ENCODE measurements at regions not wholly inside any gene's neighbourhood (a gene's known extent, or its start where the extent isn't known, plus 50 kb on each side); places are given as distances from the start of the nearest gene placed in this dataset.
A peak's percentile ranks its signal among the peaks of the same experiment; 100 is the strongest.

DNA sequence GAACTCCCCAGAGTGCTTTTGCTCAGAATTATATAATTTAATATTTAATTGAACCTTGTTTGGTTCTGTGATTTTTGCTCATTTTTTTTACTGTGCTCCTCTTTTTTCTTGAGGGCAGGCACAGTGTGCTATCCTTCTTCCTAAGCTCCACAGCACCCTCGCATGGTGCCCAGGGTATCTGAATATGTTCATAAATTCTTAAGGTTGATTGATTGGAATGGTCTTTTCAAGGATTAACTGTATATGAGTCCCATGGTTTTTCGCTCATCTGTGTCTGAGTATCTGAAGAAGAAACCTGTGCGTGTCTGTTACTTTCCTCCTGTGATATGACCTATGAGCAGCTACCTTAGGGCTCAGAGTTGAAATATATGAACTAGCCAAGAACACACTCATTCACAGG lies 393.7 kb downstream of the HLX start:
- no peak overlapping the region for H3K27ac ChIP-seq (ENCODE audit: control insufficient read depth, insufficient read depth)
- no peaks in the 10 kb centered on the region for H3K79me2 ChIP-seq (ENCODE audit: control insufficient read depth, insufficient read depth, low read length)
- DNase-seq (ENCODE audit: low read depth, low spot score) (no peak), FAIRE-seq (no peak), ATAC-seq (peak; percentile 51; the same call in 1 of the 3 replicates)
- no peaks in the 10 kb centered on the region for H3K36me3 ChIP-seq (ENCODE audit: control insufficient read depth in 2 of 2, insufficient read depth in 2 of 2, low read length in 1 of 2)
- no peak overlapping the region for H3K4me3 ChIP-seq
- no peak overlapping the region for H2AFZ ChIP-seq (ENCODE audit: control insufficient read depth, low read depth, low read length)
- intact Hi-C loops (cut with micrococcal nuclease; ENCODE audit: unreplicated experiment), result loop anchor here (2.0 kb wide), 1 partner anchor 398 kb away; no protein-coding TSS in a partner anchor
- no peak overlapping the region for H3K4me2 ChIP-seq (ENCODE audit: control insufficient read depth, insufficient read depth)
- in situ Hi-C loops (cut with MboI), result no loop called here
- ChIA-PET POLR2A (no interaction called here), RAD21 (ENCODE audit: unreplicated experiment) (interaction anchor here (1.3 to 2.0 kb wide), 2 partner anchors 69 to 397 kb away, joined by 5 to 6 read pairs; no protein-coding TSS in a partner anchor), SMC1A (ENCODE audit: uncharacterized antibody, unreplicated experiment) (interaction anchor here (1.0 to 2.1 kb wide), 3 partner anchors 9 to 397 kb away, joined by 5 to 10 read pairs (median 5); no protein-coding TSS in a partner anchor), CTCF (interaction anchor here (0.8 to 2.9 kb wide), 7 partner anchors 9 to 398 kb away, joined by 3 to 14 read pairs (median 4); partner anchors contain the start of gene HLX)
- no TSS peak for BruUV-seq (replicated peaks)
- WGBS (ENCODE audit: insufficient coverage, insufficient replicate concordance, low lambda C conversion rate, missing lambda C conversion rate), result 10% methylated on average over 3 of the region's 3 CpGs
- H4K20me1 ChIP-seq (ENCODE audit: control insufficient read depth, insufficient read depth), result no peaks in the 10 kb centered on the region
- no peaks in the 10 kb centered on the region for H3K9me3 ChIP-seq (replicated peaks; ENCODE audit: control insufficient read depth, insufficient read depth, low read length)
- H3K4me1 ChIP-seq (ENCODE audit: control insufficient read depth, insufficient read depth, low read length), result no peaks in the 10 kb centered on the region
- no peak for TF ChIP-seq CREB1 (IDR thresholded peaks at IDR 0.05; ENCODE audit: low read depth)
- peak; percentile 20; the same call in 1 of the 2 replicates for TF ChIP-seq RAD21 (IDR thresholded peaks at IDR 0.05; ENCODE audit: insufficient read depth, low read depth, low read length)
- peak; percentile 15; the same call in 1 of the 2 replicates for TF ChIP-seq SMC3 (IDR thresholded peaks at IDR 0.05; ENCODE audit: borderline replicate concordance, low read length)
- no peak for TF ChIP-seq RFX5 (IDR thresholded peaks at IDR 0.05; ENCODE audit: low read depth, low read length)
- no peak for TF ChIP-seq NR2C1 (IDR thresholded peaks at IDR 0.05)
- TF ChIP-seq TARDBP (IDR thresholded peaks at IDR 0.05; ENCODE audit: borderline replicate concordance), result no peak
- H3K27me3 ChIP-seq (replicated peaks in 1 of 2; ENCODE audit: control insufficient read depth in 2 of 2, insufficient read depth in 2 of 2, low read length in 1 of 2), result no peaks in the 10 kb centered on the region
- no peak overlapping the region for H3K9ac ChIP-seq (ENCODE audit: control insufficient read depth, insufficient read depth, low read length)

DNA sequence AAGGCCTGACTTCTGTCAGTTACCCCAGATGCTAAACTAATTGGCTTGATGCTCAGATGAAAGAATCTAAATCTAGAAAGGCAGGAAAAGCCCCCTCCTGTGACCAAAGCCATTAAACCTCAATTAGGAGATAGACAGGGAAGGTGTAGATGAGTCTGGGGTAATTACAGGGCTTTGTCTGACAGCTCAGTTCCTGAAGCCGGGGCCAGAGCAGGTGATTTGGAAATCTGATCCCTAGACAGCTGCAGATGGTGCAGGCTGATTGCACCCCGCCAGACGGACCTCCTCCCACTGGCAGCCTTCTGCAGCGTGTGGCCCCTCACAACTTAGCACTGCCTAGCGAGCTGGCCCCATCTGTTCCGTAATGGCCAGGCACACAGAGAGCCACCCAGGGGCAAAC lies 395.1 kb downstream of the HLX start:
- no peaks in the 10 kb centered on the region for H4K20me1 ChIP-seq (ENCODE audit: control insufficient read depth, insufficient read depth)
- RAD21 ChIA-PET (ENCODE audit: unreplicated experiment), result interaction anchor here (2.0 kb wide), 1 partner anchor 398 kb away, joined by 6 read pairs; no protein-coding TSS in a partner anchor
- CTCF ChIA-PET, result interaction anchor here (1.4 kb wide), 1 partner anchor 11 kb away, joined by 14 read pairs; no protein-coding TSS in a partner anchor
- H3K79me2 ChIP-seq (ENCODE audit: control insufficient read depth, insufficient read depth, low read length), result no peaks in the 10 kb centered on the region
- H3K9me3 ChIP-seq (replicated peaks; ENCODE audit: control insufficient read depth, insufficient read depth, low read length), result no peaks in the 10 kb centered on the region
- DNase-seq (ENCODE audit: low read depth, low spot score) (no peak), FAIRE-seq (no peak), ATAC-seq (no peak)
- H3K4me1 ChIP-seq (ENCODE audit: control insufficient read depth, insufficient read depth, low read length), result no peaks in the 10 kb centered on the region
- no peak overlapping the region for H2AFZ ChIP-seq (ENCODE audit: control insufficient read depth, low read depth, low read length)
- no TSS peak for BruUV-seq (replicated peaks)
- in situ Hi-C loops (cut with MboI), result no loop called here
- SMC1A ChIA-PET (ENCODE audit: uncharacterized antibody, unreplicated experiment), result no interaction called here
- H3K4me2 ChIP-seq (ENCODE audit: control insufficient read depth, insufficient read depth), result no peak overlapping the region
- WGBS (ENCODE audit: insufficient coverage, insufficient replicate concordance, low lambda C conversion rate, missing lambda C conversion rate), result 13% methylated on average over 6 of the region's 6 CpGs
- intact Hi-C loops (cut with micrococcal nuclease; ENCODE audit: unreplicated experiment), result no loop called here
- no peaks in the 10 kb centered on the region for H3K36me3 ChIP-seq (ENCODE audit: control insufficient read depth in 2 of 2, insufficient read depth in 2 of 2, low read length in 1 of 2)
- no peak overlapping the region for H3K4me3 ChIP-seq
- POLR2A ChIA-PET, result no interaction called here
- TF ChIP-seq MEF2B (IDR thresholded peaks at IDR 0.05; ENCODE audit: partially characterized antibody, poor library complexity, severe bottlenecking) (no peak), BHLHE40 (IDR thresholded peaks at IDR 0.05; ENCODE audit: borderline replicate concordance in 1 of 2, low read depth in 2 of 2, low read length in 1 of 2) (no peak), ZNF384 (IDR thresholded peaks at IDR 0.05; ENCODE audit: borderline replicate concordance, low read depth, low read length) (no peak), TAF1 (IDR thresholded peaks at IDR 0.05; ENCODE audit: borderline replicate concordance, low read depth, low read length) (no peak), ZBED1 (IDR thresholded peaks at IDR 0.05; ENCODE audit: borderline replicate concordance) (no peak), NRF1 (conservative IDR thresholded peaks at IDR 0.05; ENCODE audit: low read depth, low read length) (no peak)
- TF ChIP-seq, protein P1, sequence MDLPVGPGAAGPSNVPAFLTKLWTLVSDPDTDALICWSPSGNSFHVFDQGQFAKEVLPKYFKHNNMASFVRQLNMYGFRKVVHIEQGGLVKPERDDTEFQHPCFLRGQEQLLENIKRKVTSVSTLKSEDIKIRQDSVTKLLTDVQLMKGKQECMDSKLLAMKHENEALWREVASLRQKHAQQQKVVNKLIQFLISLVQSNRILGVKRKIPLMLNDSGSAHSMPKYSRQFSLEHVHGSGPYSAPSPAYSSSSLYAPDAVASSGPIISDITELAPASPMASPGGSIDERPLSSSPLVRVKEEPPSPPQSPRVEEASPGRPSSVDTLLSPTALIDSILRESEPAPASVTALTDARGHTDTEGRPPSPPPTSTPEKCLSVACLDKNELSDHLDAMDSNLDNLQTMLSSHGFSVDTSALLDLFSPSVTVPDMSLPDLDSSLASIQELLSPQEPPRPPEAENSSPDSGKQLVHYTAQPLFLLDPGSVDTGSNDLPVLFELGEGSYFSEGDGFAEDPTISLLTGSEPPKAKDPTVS (IDR thresholded peaks at IDR 0.05; ENCODE audit: low read depth, low read length), result no peak
- no peaks in the 10 kb centered on the region for H3K27me3 ChIP-seq (replicated peaks in 1 of 2; ENCODE audit: control insufficient read depth in 2 of 2, insufficient read depth in 2 of 2, low read length in 1 of 2)
- H3K9ac ChIP-seq (ENCODE audit: control insufficient read depth, insufficient read depth, low read length), result no peak overlapping the region
- H3K27ac ChIP-seq (ENCODE audit: control insufficient read depth, insufficient read depth), result no peak overlapping the region
